ENCODE measurements at regions not wholly inside any gene's neighbourhood (a gene's known extent, or its start where the extent isn't known, plus 50 kb on each side); places are given as distances from the start of the nearest gene placed in this dataset.

DNA sequence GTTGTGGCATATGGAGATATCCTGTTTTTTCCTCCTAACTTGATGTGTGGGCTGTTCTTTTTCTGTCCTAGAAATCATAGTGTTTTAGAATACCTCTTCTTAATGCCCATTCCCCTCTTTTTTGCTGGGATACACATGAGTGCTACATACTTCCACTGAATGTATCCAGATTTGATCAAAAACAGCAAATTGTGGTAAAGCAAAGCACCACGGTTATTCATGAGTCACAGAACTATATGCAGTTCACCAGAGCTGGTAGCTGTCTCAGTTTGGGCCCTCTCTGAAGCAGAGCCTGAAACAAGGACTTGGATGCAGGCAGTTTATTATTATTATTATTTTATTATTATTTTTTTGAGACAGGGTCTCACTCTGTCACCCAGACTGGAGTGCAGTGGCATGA lies 69.9 kb upstream of the CTLA4 start:
- CTCF ChIA-PET, result interaction anchor here (1.4 kb wide), 1 partner anchor 48 kb away, joined by 3 read pairs; no protein-coding TSS in a partner anchor
- POLR2A ChIA-PET, result interaction anchor here (0.8 to 1.3 kb wide), 3 partner anchors 57 to 88 kb away, joined by 3 to 4 read pairs (median 3); no protein-coding TSS in a partner anchor
- intact Hi-C loops (cut with micrococcal nuclease), result no loop called here
- Mint-ChIP-seq H3K4me3 (no peak overlapping the region), H3K27me3 (no peaks in the 10 kb centered on the region), H3K9me3 (peaks cover 20% of the 10 kb centered on the region), H3K36me3 (ENCODE audit: low read depth) (peaks cover 17% of the 10 kb centered on the region), H3K4me1 (ENCODE audit: low read depth) (peaks cover 45% of the 10 kb centered on the region), H3K27ac (no peak overlapping the region)
- DNase-seq (no peak), ATAC-seq (no peak)
- TF ChIP-seq, protein P1, sequence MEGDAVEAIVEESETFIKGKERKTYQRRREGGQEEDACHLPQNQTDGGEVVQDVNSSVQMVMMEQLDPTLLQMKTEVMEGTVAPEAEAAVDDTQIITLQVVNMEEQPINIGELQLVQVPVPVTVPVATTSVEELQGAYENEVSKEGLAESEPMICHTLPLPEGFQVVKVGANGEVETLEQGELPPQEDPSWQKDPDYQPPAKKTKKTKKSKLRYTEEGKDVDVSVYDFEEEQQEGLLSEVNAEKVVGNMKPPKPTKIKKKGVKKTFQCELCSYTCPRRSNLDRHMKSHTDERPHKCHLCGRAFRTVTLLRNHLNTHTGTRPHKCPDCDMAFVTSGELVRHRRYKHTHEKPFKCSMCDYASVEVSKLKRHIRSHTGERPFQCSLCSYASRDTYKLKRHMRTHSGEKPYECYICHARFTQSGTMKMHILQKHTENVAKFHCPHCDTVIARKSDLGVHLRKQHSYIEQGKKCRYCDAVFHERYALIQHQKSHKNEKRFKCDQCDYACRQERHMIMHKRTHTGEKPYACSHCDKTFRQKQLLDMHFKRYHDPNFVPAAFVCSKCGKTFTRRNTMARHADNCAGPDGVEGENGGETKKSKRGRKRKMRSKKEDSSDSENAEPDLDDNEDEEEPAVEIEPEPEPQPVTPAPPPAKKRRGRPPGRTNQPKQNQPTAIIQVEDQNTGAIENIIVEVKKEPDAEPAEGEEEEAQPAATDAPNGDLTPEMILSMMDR (IDR thresholded peaks at IDR 0.05), result no peak

DNA sequence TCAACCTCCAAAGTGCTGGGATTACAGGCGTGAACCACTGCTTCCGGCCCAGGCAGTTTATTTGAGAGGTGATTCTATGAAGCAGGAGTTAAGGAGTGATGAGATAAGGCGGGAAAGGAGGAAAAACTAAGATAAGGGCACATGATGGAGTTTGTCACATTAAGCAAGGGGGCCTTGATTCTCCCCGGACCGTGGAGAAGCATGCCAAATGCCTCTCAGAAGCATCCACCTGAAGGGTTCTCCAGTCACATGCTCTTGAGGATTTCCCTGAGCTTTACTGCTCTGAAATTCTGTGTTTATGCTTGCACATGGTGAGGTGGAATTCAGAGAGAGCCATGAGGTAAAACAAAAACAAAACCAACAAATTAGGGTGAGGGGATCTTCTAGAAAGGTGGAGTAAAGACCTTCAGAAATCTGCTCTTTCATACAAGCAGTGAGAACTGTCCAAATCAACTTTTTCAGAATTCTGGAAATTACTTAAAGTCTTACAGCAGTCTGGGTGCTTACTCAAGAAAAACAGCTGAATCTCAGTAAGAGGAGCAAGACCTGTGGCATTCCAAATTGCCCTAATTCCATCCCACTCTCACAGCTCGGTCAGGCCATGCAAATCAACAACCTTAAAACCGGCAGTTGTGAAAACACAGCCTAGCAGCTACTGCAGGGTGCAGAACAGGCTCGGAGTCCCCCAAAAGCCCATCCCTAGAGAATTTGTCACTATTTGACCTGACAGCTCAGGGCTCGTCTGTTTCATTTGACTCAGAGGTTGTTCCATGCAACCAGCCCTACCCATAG lies 69.1 kb upstream of the CTLA4 start:
- POLR2A ChIA-PET, result interaction anchor here (0.7 to 2.8 kb wide), 5 partner anchors 9 to 89 kb away, joined by 3 to 15 read pairs (median 5); no protein-coding TSS in a partner anchor
- TF ChIP-seq, protein P1 (IDR thresholded peaks at IDR 0.05), result no peak
- H3K9me3 Mint-ChIP-seq, result peaks cover 21% of the 10 kb centered on the region
- intact Hi-C loops (cut with micrococcal nuclease), result no loop called here
- H3K36me3 Mint-ChIP-seq (ENCODE audit: low read depth), result peaks cover 17% of the 10 kb centered on the region
- DNase-seq (no peak), ATAC-seq (no peak)
- no peak overlapping the region for H3K27ac Mint-ChIP-seq
- no peaks in the 10 kb centered on the region for H3K27me3 Mint-ChIP-seq
- CTCF ChIA-PET, result interaction anchor here (1.5 to 2.1 kb wide), 3 partner anchors 14 to 314 kb away, joined by 5 read pairs; no protein-coding TSS in a partner anchor
- no peak overlapping the region for H3K4me3 Mint-ChIP-seq
- peaks cover 52% of the 10 kb centered on the region for H3K4me1 Mint-ChIP-seq (ENCODE audit: low read depth)

DNA sequence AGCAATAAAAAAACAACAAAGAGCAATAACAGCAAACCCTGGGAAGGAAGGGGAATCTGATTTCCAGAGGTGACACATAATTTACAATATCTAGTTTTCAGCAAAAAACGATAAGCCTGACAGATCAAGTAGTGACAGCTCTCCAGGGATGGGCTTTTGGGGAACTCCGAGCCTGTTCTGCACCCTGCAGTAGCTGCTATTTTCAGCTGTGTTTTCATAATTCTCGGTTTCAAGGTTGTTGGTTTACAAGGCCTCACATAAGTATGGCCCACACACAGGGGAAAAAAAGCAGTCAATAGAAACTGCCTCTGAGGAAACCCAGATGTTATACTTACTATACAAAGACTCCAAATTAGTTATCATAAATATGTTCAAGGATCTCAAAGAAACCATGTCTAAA lies 67.7 kb upstream of the CTLA4 start:
- no peak overlapping the region for H3K4me3 Mint-ChIP-seq
- H3K9me3 Mint-ChIP-seq, result peaks cover 26% of the 10 kb centered on the region
- ATAC-seq, result peak; percentile 34
- H3K27me3 Mint-ChIP-seq, result no peaks in the 10 kb centered on the region
- ChIA-PET POLR2A (interaction anchor here (1.0 to 2.8 kb wide), 4 partner anchors 16 to 221 kb away, joined by 3 to 15 read pairs (median 8); no protein-coding TSS in a partner anchor), CTCF (interaction anchor here (0.9 to 2.1 kb wide), 7 partner anchors 9 to 315 kb away, joined by 3 to 9 read pairs (median 5); no protein-coding TSS in a partner anchor)
- H3K36me3 Mint-ChIP-seq (ENCODE audit: low read depth), result peaks cover 21% of the 10 kb centered on the region
- peak; percentile 52 for DNase-seq
- H3K27ac Mint-ChIP-seq, result peak overlapping the region; percentile 78
- TF ChIP-seq, protein P1 (IDR thresholded peaks at IDR 0.05), result no peak
- peaks cover 66% of the 10 kb centered on the region for H3K4me1 Mint-ChIP-seq (ENCODE audit: low read depth)
- intact Hi-C loops (cut with micrococcal nuclease), result loop anchor here (5.0 kb wide), 1 partner anchor 83 kb away; no protein-coding TSS in a partner anchor

DNA sequence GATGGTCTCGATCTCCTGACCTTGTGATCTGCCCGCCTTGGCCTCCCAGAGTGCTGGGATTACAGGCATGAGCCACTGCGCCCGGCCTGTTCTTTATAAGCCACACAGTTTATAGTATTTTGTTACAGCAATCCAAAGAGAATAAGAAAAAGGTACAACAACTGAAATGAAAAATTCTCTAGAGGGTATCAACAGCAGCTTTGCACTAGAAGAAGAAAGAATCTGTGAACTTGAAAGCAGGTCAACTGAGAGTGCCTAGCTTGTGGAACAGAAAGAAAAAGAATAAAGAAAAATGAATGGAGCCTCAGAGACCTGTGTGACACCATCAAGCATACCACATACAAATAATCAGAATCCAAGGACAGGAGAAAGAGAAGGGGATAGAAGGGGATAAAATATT lies 66.8 kb upstream of the CTLA4 start:
- intact Hi-C loops (cut with micrococcal nuclease), result loop anchor here (5.0 kb wide), 1 partner anchor 83 kb away; no protein-coding TSS in a partner anchor
- Mint-ChIP-seq H3K27ac (peak overlapping the region; percentile 61), H3K9me3 (peaks cover 30% of the 10 kb centered on the region), H3K27me3 (no peaks in the 10 kb centered on the region), H3K4me3 (no peak overlapping the region), H3K36me3 (ENCODE audit: low read depth) (peaks cover 21% of the 10 kb centered on the region), H3K4me1 (ENCODE audit: low read depth) (peaks cover 72% of the 10 kb centered on the region)
- no peak for DNase-seq
- ChIA-PET POLR2A (interaction anchor here (0.5 to 2.8 kb wide), 4 partner anchors 16 to 80 kb away, joined by 3 to 15 read pairs (median 7); no protein-coding TSS in a partner anchor), CTCF (interaction anchor here (0.7 to 2.1 kb wide), 5 partner anchors 9 to 185 kb away, joined by 3 to 9 read pairs (median 5); no protein-coding TSS in a partner anchor)
- TF ChIP-seq, protein P1 (IDR thresholded peaks at IDR 0.05), result no peak
- no peak for ATAC-seq

All from activated CD8-positive, alpha-beta T cell treated with anti-CD3 and anti-CD28 coated beads for 36 hours (primary cell).